Lower leg skin (tissue), 3 donors: ENCODE measurements at regions not wholly inside any gene's neighbourhood (a gene's known extent, or its start where the extent isn't known, plus 50 kb on each side); places are given as distances from the start of the nearest gene placed in this dataset.

Source experiments
- POLR2A ChIP-seq, 2 donors: fragments of 450-650 bp; IDR thresholded peaks; one replicate each; pipeline ENCODE4 v1.6.1; 2016 to 2017; ENCODE audit warnings: antibody characterized with exemption in 2 of 2, mild to moderate bottlenecking in 1 of 2, moderate library complexity in 1 of 2
- TF ChIP-seq, protein P1 (sequence below), 3 donors: fragments of 450-650 bp; IDR thresholded peaks; one replicate each; pipeline ENCODE4 v1.5.1; 2016; ENCODE audit warnings: antibody characterized with exemption in 3 of 3, mild to moderate bottlenecking in 3 of 3, moderate library complexity in 2 of 3

DNA sequence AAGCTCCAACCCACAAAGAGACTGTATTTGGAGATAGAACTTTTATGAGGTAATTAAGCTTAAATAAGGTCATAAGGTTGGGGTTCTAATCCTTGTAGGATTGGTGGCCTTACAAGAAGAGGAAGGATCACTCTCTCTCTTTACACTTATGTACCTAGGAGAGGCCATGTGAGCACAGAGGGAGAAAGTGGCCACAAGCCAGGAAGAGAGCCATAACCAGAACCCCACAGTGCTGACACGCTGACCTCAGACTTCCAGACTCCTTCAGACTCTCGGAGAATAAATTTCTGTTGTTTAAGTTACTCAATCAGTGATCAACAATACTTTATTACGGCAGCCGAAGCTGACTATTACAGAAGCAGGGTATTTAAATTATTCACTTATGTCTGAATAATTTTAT is 430.5 kb upstream of the EPHA7 start:
- TF ChIP-seq, protein P1, sequence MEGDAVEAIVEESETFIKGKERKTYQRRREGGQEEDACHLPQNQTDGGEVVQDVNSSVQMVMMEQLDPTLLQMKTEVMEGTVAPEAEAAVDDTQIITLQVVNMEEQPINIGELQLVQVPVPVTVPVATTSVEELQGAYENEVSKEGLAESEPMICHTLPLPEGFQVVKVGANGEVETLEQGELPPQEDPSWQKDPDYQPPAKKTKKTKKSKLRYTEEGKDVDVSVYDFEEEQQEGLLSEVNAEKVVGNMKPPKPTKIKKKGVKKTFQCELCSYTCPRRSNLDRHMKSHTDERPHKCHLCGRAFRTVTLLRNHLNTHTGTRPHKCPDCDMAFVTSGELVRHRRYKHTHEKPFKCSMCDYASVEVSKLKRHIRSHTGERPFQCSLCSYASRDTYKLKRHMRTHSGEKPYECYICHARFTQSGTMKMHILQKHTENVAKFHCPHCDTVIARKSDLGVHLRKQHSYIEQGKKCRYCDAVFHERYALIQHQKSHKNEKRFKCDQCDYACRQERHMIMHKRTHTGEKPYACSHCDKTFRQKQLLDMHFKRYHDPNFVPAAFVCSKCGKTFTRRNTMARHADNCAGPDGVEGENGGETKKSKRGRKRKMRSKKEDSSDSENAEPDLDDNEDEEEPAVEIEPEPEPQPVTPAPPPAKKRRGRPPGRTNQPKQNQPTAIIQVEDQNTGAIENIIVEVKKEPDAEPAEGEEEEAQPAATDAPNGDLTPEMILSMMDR (IDR thresholded peaks at IDR 0.05), result no peak
- no peak for TF ChIP-seq POLR2A (IDR thresholded peaks at IDR 0.05)
